ENCODE measurements at regions not wholly inside any gene's neighbourhood (a gene's known extent, or its start where the extent isn't known, plus 50 kb on each side); places are given as distances from the start of the nearest gene placed in this dataset.

GRCh38 chr1:226816576-226816975 lies 53.8 kb upstream of the PSEN2 start:
- DNase-seq: no peak

DNA sequence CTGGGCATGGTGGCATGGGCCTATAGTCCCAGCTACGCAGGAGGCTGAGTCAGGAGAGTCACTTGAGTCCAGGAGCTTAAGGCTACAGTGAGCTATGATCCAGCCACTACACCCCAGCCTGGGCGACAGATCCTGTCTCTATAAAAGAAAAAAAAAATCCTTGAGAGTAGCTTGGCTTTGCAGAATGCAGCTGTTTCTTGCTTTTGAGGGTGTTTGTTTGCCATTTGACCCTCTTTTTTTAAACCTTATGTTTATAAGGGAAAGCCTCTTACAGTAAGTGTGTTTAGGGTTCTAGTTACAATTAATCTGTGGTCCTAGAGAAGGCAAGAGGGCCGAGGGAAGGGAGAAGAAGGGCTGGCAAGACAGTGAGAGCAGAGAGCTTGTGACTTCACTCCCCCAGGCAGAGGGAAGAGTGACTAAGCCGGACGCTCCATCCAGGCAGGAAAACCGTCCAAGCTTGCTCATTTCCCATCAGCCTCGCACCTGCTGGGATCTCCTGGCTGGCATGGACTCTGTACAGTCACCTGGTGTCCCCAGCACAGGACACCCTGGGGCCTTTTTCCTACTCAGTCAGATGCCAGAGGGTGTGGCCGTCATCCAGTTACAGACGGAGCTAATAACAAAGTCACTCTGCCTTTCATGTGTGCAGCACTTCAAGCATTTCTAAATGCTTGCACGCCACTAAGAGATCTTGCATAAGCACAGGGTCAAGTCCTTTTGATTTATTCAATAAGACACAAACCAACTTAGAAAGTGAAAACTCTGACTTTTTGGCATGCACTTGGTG lies 55.5 kb upstream of the PSEN2 start:
- DNase-seq: peak; percentile 33

GRCh38 chr1:226813671-226814591 lies 56.5 kb upstream of the PSEN2 start:
- no peak for DNase-seq

DNA sequence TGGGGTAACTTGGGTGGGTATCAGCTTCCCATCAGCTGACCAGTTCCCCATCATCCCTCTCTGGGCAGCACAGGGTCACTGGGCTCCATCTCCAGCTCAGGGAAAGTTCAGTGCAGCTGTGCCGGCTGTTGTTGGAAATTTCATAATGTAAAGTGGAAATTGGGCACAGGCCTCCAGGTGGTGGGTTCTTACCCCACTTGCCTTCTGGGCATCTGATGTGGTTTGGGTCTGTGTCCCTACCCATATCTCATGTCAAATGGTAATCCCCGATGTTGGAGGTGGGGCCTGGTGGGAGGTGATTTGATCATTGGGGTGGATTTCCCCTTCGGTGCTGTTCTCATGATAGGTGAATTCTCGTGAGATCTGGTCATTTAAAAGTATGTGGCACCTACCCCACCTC lies 59.7 kb upstream of the PSEN2 start:
- no peak for DNase-seq

DNA sequence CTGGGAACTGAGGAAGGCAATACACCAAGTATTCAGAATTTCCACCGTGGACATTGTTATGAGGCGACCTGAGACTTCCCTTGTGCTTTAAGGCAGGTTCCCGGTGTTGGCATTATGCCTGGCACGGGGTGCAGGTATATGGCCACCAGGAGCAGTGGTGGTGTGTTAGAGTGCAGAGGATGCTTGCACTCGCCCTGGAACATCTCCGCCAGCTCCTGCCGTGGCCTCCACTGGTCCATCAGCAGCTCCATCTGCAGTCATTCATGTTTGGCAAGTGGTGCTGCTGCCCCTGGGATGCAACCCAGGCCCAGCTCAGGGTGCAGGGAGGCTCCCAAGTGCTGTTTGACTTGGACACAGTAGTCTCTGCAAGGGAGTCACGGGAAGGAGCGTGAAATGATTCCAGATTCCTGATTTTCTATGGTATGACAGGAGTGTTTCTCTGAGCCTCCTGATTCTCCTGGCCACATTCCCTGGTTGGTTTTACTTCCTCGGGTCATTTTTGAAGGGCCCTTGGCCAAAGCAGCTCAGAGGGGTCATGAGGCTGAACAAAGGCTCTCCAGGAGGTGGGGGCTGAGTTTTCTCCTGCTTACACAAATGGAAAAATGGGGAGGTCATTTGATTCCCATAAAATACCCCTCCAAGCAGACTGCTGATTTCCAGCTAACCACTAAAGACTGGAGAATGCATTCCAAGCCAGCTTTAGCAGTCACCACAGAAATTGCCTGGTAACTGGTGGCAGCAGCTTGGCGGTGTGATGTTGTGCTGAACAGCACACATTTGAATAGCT lies 60.4 kb upstream of the PSEN2 start:
- DNase-seq: no peak

GRCh38 chr1:226808501-226808900 lies 61.9 kb upstream of the PSEN2 start:
- no peak for DNase-seq

DNA sequence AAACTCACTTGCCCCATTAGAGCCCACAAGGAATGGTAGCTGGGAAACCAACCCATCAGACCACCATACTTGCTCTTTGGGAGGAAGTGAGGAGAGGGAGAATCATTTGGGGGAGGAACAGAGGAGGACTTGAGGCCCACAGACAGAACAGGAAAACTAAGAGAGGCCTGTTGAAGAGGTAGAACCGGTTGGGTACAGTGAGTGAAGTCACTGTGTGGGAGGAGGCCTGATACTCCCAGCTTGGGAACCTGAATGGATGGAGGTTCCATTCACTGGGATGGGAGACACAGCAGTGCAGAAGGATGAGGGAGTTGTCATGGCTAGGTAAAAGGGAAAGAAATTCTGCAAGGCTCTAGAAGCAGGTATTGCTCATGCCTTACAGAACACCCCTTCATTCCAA lies 63.4 kb upstream of the PSEN2 start:
- no peak for DNase-seq

DNA sequence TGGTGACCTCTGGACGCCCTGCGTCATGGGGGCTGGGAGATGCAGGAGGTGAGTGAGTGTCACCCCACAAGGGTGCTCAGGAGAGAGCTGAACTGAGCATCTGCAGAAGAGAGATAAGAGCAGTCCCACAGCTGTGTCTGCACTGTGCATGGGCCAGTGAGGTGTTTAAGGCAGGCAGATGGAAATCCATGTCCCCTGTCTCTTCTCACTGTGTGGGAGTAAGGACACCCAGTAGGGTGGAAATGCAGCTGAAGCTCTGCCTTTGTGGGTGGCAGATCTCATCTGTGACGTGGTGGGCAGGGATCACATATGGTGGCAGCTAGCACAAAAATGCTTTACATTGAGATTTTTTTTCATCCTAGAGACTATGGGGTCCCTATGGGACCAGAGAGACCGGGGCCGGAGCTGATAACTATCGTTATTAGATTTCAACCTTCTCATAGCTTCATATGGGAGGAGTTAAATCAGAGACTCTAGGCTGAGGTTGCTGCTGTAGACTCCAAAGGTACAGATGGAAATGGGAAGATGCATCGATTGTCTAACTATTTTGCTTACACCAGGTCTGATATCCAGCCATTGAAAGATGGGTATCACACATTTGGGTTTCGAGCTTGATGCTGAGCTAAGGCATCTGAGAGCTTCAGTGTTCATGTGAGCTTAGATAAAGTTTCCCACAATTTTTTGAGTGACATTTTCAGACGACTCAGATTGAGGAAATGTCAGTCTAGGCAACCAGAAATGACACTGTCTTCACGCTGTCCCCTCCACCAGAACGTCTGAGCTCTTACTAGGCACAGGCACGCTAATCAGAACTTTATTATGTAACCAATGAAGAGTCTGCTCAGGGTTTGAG lies 65.3 kb upstream of the PSEN2 start:
- DNase-seq: no peak

GRCh38 chr1:226800763-226801380 lies 61.8 kb upstream of the ITPKB start:
- no peak for DNase-seq

- DNase-seq: no peak
Observed at GRCh38 chr1:226799634-226800281, 60.7 kb upstream of the ITPKB start.

- no peak for DNase-seq
Observed at GRCh38 chr1:226798427-226799411, 59.6 kb upstream of the ITPKB start.

- DNase-seq: no peak
Observed at GRCh38 chr1:226797151-226797550, 58.1 kb upstream of the ITPKB start.

DNA sequence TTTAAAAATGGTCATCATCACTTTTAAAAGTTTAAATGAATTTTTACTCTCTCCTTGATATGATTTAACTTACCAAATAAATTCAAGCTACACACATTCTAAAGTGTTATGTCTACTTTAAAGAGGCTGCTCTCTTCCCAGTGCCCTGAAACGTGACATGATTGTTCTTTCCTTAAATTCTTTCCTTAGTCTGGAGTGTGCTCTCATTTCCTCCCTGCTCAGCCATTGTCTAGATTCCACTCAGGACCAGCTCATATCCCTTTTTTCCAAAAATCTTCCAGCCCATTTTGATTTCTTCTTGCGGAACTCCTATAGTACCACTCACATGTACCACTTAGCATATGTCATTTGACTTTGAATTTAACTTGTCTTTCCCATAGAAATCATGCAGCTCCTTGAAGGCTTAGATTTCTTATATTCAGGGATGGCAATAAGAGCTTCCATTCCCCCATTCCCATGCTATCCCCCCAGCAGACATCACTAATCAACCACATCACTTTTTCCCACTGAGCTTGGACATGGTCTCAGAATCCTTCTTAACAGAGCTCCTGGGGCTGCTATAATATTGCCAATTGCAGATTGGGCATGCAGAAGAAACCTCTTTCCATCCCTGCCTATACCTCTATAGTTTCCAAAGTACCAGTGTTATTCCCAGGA lies 54.7 kb upstream of the ITPKB start:
- DNase-seq: no peak

- no peak for DNase-seq
Observed at GRCh38 chr1:226792368-226792767, 53.3 kb upstream of the ITPKB start.

GRCh38 chr1:226790545-226791181 lies 51.6 kb upstream of the ITPKB start:
- DNase-seq: no peak

GRCh38 chr1:226788965-226789364 lies 49.9 kb upstream of the ITPKB start:
- no peak for DNase-seq
